HG03575 (cell line): ENCODE measurements at regions not wholly inside any gene's neighbourhood (a gene's known extent, or its start where the extent isn't known, plus 50 kb on each side); places are given as distances from the start of the nearest gene placed in this dataset.
"Not testable (repeated sequence)": the region's sequence is repeated elsewhere in the genome, so short reads cannot be mapped to it uniquely, and the experiment has no call there.

Source experiments
- ATAC-seq: cut with Tn5 transposase; IDR thresholded peaks from one replicate; pipeline ENCODE4 v1.9.1; 2021; ENCODE audit not compliant: unreplicated experiment, insufficient number of reproducible peaks, low FRiP score; ENCODE audit errors: extremely low read depth

GRCh38 chr14:106511006-106511799 lies 984.8 kb downstream of the TMEM121 start:
- no peak for ATAC-seq

- ATAC-seq, result no peak
These were observed 985.4 kb downstream of the TMEM121 start for GRCh38 chr14:106511800-106512198.

- ATAC-seq, result no peak
These were observed 986.9 kb downstream of the TMEM121 start for GRCh38 chr14:106513302-106513701.

- ATAC-seq, result no peak
These were observed 991.9 kb downstream of the TMEM121 start for GRCh38 chr14:106518054-106518943.

GRCh38 chr14:106522118-106522517 lies 995.7 kb downstream of the TMEM121 start:
- not testable (repeated sequence) for ATAC-seq

GRCh38 chr14:106522990-106523389 lies 996.6 kb downstream of the TMEM121 start:
- no peak for ATAC-seq

GRCh38 chr14:106528717-106529116 lies 1002.3 kb downstream of the TMEM121 start:
- ATAC-seq, result no peak

- ATAC-seq, result no peak
These were observed 1003.6 kb downstream of the TMEM121 start for GRCh38 chr14:106530031-106530422.

- ATAC-seq, result no peak
These were observed 1004.2 kb downstream of the TMEM121 start for GRCh38 chr14:106530423-106531107.

- not testable (repeated sequence) for ATAC-seq
These were observed 1011.2 kb downstream of the TMEM121 start for GRCh38 chr14:106537597-106537996.

- no peak for ATAC-seq
These were observed 1011.8 kb downstream of the TMEM121 start for GRCh38 chr14:106538201-106538600.

- ATAC-seq, result no peak
These were observed 1021.5 kb downstream of the TMEM121 start for GRCh38 chr14:106547735-106548434.

- no peak for ATAC-seq
These were observed 1022.7 kb downstream of the TMEM121 start for GRCh38 chr14:106549064-106549463.

- no peak for ATAC-seq
These were observed 1024.9 kb downstream of the TMEM121 start for GRCh38 chr14:106551265-106551664.

- ATAC-seq, result not testable (repeated sequence)
These were observed 1029.8 kb downstream of the TMEM121 start for GRCh38 chr14:106556211-106556610.

- no peak for ATAC-seq
These were observed 1030.4 kb downstream of the TMEM121 start for GRCh38 chr14:106556665-106557289.

GRCh38 chr14:106562451-106562850 lies 1036.1 kb downstream of the TMEM121 start:
- ATAC-seq, result no peak

GRCh38 chr14:106564058-106564643 lies 1037.8 kb downstream of the TMEM121 start:
- no peak for ATAC-seq
